Effector memory CD8-positive, alpha-beta T cell (primary cell): ENCODE measurements at regions not wholly inside any gene's neighbourhood (a gene's known extent, or its start where the extent isn't known, plus 50 kb on each side); places are given as distances from the start of the nearest gene placed in this dataset.

Experiments
- ATAC-seq: fragments of 150-1000 bp; cut with Tn5 transposase; replicated peaks from 2 replicates; pipeline ENCODE4 v1.10.0; 2021; ENCODE audit warnings: mild to moderate bottlenecking, moderate library complexity
- DNase-seq, 3 experiments: peaks; one replicate each; pipeline ENCODE4 v3.0.0; 2021
- H3K27ac Mint-ChIP-seq, 2 donors: one replicate each; pipeline ENCODE4 v1.8.0; 2022; ENCODE audit warnings: mild to moderate bottlenecking in 2 of 2, mixed read lengths in 2 of 2, moderate library complexity in 2 of 2
- H3K27me3 Mint-ChIP-seq, 2 donors: one replicate each; pipeline ENCODE4 v1.8.0; 2022; ENCODE audit warnings: mixed read lengths in 2 of 2
- H3K36me3 Mint-ChIP-seq: one replicate; pipeline ENCODE4 v1.8.0; 2022; ENCODE audit warnings: mild to moderate bottlenecking, moderate library complexity, mixed read lengths; ENCODE audit not compliant: insufficient read depth
- H3K4me1 Mint-ChIP-seq, 2 donors: one replicate each; pipeline ENCODE4 v1.8.0; 2022; ENCODE audit warnings: low read depth in 2 of 2, mixed read lengths in 2 of 2
- H3K4me3 Mint-ChIP-seq, 2 donors: one replicate each; pipeline ENCODE4 v1.8.0; 2022; ENCODE audit warnings: mild to moderate bottlenecking in 2 of 2, mixed read lengths in 2 of 2, moderate library complexity in 2 of 2
- H3K9me3 Mint-ChIP-seq, 2 donors: one replicate each; pipeline ENCODE4 v1.8.0; 2022; ENCODE audit warnings: mixed read lengths in 2 of 2

GRCh38 chr6:12392490-12392889 is 102.3 kb downstream of the EDN1 start:
- Mint-ChIP-seq H3K27ac (no peak overlapping the region), H3K4me3 (no peak overlapping the region), H3K4me1 (peaks cover 0 to 2% of the 10 kb centered on the region in 2 donors), H3K27me3 (peaks cover 22 to 23% of the 10 kb centered on the region in 2 donors), H3K36me3 (no peaks in the 10 kb centered on the region), H3K9me3 (peaks cover 1 to 3% of the 10 kb centered on the region in 2 donors)
- ATAC-seq (no peak), DNase-seq (no peak)

DNA sequence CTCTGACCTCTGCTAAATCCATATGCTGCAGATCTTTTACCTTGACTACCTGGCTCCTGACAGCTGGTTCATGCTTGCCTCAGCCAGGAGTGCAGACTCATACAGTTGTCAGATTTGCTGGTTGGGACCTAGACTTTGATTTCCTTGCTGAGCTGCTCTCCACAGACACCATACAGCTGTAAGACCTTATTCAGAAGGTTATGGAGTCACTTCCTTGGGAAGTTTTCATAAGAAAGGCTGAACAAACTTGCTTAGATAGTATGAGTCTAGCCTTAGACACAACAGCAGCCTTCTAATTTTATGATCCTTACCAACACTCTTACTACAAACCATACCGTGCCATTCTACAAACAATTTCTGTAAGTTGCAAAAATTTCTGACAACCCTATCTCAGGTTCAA is 102.9 kb downstream of the EDN1 start:
- no peak overlapping the region for H3K4me3 Mint-ChIP-seq
- DNase-seq, result no peak
- peaks cover 0 to 2% of the 10 kb centered on the region in 2 donors for H3K4me1 Mint-ChIP-seq
- no peak overlapping the region for H3K27ac Mint-ChIP-seq
- H3K9me3 Mint-ChIP-seq, result peaks cover 0 to 3% of the 10 kb centered on the region in 2 donors
- H3K27me3 Mint-ChIP-seq, result peaks cover 20 to 25% of the 10 kb centered on the region in 2 donors
- H3K36me3 Mint-ChIP-seq, result no peaks in the 10 kb centered on the region
- no peak for ATAC-seq

- no peak for ATAC-seq
- Mint-ChIP-seq H3K9me3 (peaks cover 0 to 2% of the 10 kb centered on the region in 2 donors), H3K27me3 (peaks cover 18 to 27% of the 10 kb centered on the region in 2 donors), H3K4me3 (no peak overlapping the region), H3K36me3 (no peaks in the 10 kb centered on the region), H3K27ac (no peak overlapping the region), H3K4me1 (peaks cover 0 to 2% of the 10 kb centered on the region in 2 donors)
- no peak for DNase-seq
These were observed 104.0 kb downstream of the EDN1 start for GRCh38 chr6:12394170-12394569.

GRCh38 chr6:12395898-12396297 is 105.7 kb downstream of the EDN1 start:
- no peak for ATAC-seq
- Mint-ChIP-seq H3K4me1 (peaks cover 0 to 2% of the 10 kb centered on the region in 2 donors), H3K27me3 (peaks cover 14 to 19% of the 10 kb centered on the region in 2 donors), H3K4me3 (no peak overlapping the region), H3K36me3 (no peaks in the 10 kb centered on the region), H3K9me3 (no peaks in the 10 kb centered on the region), H3K27ac (no peak overlapping the region)
- no peak for DNase-seq

- no peaks in the 10 kb centered on the region for H3K9me3 Mint-ChIP-seq
- peaks cover 4 to 11% of the 10 kb centered on the region in 2 donors for H3K27me3 Mint-ChIP-seq
- DNase-seq, result no peak
- H3K27ac Mint-ChIP-seq, result no peak overlapping the region
- no peaks in the 10 kb centered on the region for H3K4me1 Mint-ChIP-seq
- no peak for ATAC-seq
- H3K4me3 Mint-ChIP-seq, result no peak overlapping the region
- H3K36me3 Mint-ChIP-seq, result no peaks in the 10 kb centered on the region
These were observed 111.0 kb downstream of the EDN1 start for GRCh38 chr6:12401200-12401599.

DNA sequence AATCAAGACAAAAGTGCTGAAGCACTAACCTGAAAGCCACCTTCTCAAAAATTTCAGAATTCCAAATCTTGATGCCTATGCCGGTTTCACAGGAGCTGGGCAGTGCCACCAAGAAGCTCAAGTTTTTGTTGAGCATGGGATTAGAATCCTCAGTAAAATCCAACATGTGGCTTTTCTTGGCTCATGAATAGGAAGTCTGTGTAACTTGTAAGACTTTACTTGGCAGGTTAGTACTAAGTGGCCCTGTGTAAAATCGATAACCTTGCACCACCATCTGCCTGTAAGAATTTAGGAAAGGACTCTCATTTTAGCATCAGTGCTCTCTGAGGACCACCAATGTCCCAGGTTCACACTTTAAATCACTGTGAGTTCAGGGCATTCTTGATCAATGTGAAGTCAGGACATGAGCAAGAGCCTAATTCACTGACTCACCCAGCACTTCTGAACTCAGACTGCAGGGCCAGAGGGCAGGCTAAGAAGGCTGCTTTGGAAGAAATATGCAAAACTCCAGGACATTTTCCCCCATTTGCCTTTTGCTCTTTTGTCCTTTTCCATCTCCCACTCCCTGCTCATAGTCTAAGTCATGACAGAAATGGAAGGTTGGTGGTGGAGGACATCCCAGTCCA is 113.2 kb downstream of the EDN1 start:
- H3K4me3 Mint-ChIP-seq, result no peak overlapping the region
- no peaks in the 10 kb centered on the region for H3K9me3 Mint-ChIP-seq
- ATAC-seq (no peak), DNase-seq (no peak)
- no peaks in the 10 kb centered on the region for H3K4me1 Mint-ChIP-seq
- H3K27me3 Mint-ChIP-seq, result peaks cover 4 to 11% of the 10 kb centered on the region in 2 donors
- H3K27ac Mint-ChIP-seq, result no peak overlapping the region
- no peaks in the 10 kb centered on the region for H3K36me3 Mint-ChIP-seq

DNA sequence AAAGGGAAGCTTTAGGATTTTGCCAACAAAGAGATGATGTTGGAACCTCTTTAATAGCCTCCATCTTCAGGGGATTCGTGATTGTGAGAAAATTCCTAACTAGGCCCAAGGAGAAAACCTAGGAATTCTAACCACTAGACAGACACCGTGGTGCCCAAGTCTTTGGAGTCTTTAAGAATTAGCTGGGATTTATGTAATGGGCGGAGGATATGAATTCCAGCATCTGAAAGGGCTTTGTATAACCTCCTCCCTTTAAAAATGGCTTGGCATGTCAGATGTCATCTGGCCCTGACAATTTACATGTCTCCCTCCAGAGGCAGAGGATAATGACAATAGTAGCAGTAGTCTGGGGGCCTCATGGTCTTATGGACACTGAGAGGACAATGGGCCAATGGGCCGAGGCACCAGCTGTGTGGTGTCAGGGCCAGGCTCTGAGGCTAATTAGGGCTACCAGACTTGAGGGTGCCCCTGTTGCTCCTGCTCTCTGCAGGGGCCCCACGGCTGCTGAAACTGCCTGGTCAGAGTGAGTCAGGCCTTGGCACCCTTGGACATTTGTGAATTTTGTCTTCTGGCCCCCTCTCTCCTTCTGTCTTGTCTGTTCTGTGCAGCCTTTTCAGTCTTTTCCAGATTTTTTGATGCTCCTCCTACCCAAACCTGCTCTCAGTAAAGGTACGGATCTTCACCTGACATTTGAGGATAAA is 113.9 kb downstream of the EDN1 start:
- Mint-ChIP-seq H3K4me1 (no peaks in the 10 kb centered on the region), H3K9me3 (no peaks in the 10 kb centered on the region), H3K36me3 (no peaks in the 10 kb centered on the region), H3K27ac (no peak overlapping the region), H3K4me3 (no peak overlapping the region), H3K27me3 (peaks cover 4 to 11% of the 10 kb centered on the region in 2 donors)
- no peak for ATAC-seq
- no peak for DNase-seq

GRCh38 chr6:12404651-12405050 is 114.5 kb downstream of the EDN1 start:
- H3K27ac Mint-ChIP-seq, result no peak overlapping the region
- H3K4me1 Mint-ChIP-seq, result no peaks in the 10 kb centered on the region
- H3K9me3 Mint-ChIP-seq, result no peaks in the 10 kb centered on the region
- H3K27me3 Mint-ChIP-seq, result peaks cover 4 to 11% of the 10 kb centered on the region in 2 donors
- H3K4me3 Mint-ChIP-seq, result no peak overlapping the region
- ATAC-seq, result no peak
- no peaks in the 10 kb centered on the region for H3K36me3 Mint-ChIP-seq
- DNase-seq, result no peak

DNA sequence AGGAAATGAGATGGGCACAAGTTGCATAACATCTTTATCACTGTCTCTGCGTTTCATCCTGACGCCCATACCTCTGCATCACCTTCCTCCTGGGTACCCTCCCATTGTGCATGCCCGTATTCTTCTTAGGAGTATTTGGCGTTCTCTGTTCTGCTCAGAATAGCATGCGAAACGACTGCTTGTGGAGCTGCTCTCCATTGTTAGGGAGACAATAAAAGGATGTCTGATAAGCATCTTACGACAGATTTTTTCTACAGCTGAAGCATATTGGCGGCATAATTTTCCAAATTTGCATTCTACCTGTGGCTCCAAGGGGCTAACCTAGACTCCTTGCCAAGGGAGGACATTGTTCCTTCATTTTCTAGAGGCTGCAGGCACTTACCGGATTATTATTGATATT is 118.6 kb downstream of the EDN1 start:
- DNase-seq (no peak), ATAC-seq (no peak)
- Mint-ChIP-seq H3K27ac (no peak overlapping the region), H3K4me1 (no peaks in the 10 kb centered on the region), H3K27me3 (peaks cover 11 to 18% of the 10 kb centered on the region in 2 donors), H3K4me3 (no peak overlapping the region), H3K36me3 (no peaks in the 10 kb centered on the region), H3K9me3 (no peaks in the 10 kb centered on the region)

- peaks cover 7 to 18% of the 10 kb centered on the region in 2 donors for H3K27me3 Mint-ChIP-seq
- H3K4me3 Mint-ChIP-seq, result no peak overlapping the region
- no peaks in the 10 kb centered on the region for H3K9me3 Mint-ChIP-seq
- H3K4me1 Mint-ChIP-seq, result no peaks in the 10 kb centered on the region
- no peak for DNase-seq
- ATAC-seq, result no peak
- H3K36me3 Mint-ChIP-seq, result no peaks in the 10 kb centered on the region
- H3K27ac Mint-ChIP-seq, result no peak overlapping the region
These were observed 120.8 kb downstream of the EDN1 start for GRCh38 chr6:12410946-12411345.

- peaks cover 7 to 14% of the 10 kb centered on the region in 2 donors for H3K27me3 Mint-ChIP-seq
- no peak overlapping the region for H3K27ac Mint-ChIP-seq
- peaks cover 0 to 2% of the 10 kb centered on the region in 2 donors for H3K9me3 Mint-ChIP-seq
- H3K36me3 Mint-ChIP-seq, result no peaks in the 10 kb centered on the region
- DNase-seq (no peak), ATAC-seq (no peak)
- no peaks in the 10 kb centered on the region for H3K4me1 Mint-ChIP-seq
- no peak overlapping the region for H3K4me3 Mint-ChIP-seq
These were observed 124.0 kb downstream of the EDN1 start for GRCh38 chr6:12414096-12414675.

DNA sequence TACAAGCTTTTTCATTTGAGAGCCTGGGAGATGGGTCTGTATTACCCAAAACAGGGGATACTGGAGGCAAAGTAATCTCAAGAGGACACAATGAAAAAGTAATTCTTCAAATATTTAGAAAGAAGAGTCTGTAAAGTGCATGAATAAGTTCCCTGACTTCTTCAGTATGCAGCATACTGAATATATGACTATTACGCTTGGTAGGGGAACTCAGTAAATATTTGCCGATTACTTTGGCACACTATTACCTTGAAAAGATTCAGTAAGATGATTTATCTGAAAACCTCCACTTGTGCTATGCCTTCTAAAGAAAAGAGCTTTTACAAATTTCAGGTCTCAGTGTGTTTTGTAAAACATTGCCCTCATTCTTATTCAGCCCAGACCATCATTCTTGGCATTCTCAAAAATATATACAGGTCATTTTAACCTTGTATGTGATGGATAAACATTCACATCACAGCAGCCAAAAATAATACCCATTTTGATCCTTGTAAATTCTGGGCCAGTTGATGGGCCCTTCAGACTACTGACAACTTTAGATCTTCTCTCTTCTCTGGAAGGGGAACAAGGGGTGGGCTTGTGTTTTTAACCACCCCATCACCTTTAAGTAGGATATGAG is 125.9 kb downstream of the EDN1 start:
- Mint-ChIP-seq H3K4me3 (no peak overlapping the region), H3K27me3 (peaks cover 3 to 14% of the 10 kb centered on the region in 2 donors), H3K9me3 (peaks cover 0 to 2% of the 10 kb centered on the region in 2 donors), H3K36me3 (no peaks in the 10 kb centered on the region), H3K4me1 (no peaks in the 10 kb centered on the region), H3K27ac (no peak overlapping the region)
- DNase-seq (no peak), ATAC-seq (no peak)

GRCh38 chr6:12417191-12417590 is 127.0 kb downstream of the EDN1 start:
- ATAC-seq (no peak), DNase-seq (no peak)
- no peak overlapping the region for H3K4me3 Mint-ChIP-seq
- H3K27me3 Mint-ChIP-seq, result peaks cover 0 to 12% of the 10 kb centered on the region in 2 donors
- H3K27ac Mint-ChIP-seq, result no peak overlapping the region
- H3K36me3 Mint-ChIP-seq, result no peaks in the 10 kb centered on the region
- H3K9me3 Mint-ChIP-seq, result peaks cover 0 to 2% of the 10 kb centered on the region in 2 donors
- no peaks in the 10 kb centered on the region for H3K4me1 Mint-ChIP-seq
